ENCODE measurements at regions not wholly inside any gene's neighbourhood (a gene's known extent, or its start where the extent isn't known, plus 50 kb on each side); places are given as distances from the start of the nearest gene placed in this dataset.

GRCh38 chr2:199092419-199092818 is 365.3 kb downstream of the SATB2 start:
- ATAC-seq (no peak), DNase-seq (no peak)
- H3K4me3 ChIP-seq: no peak overlapping the region
- H3K36me3 ChIP-seq: no peaks in the 10 kb centered on the region
- no peak overlapping the region for H3K27ac ChIP-seq
- intact Hi-C loops (cut with DNase I; ENCODE audit: low total_unique reads): no loop called here
- in situ Hi-C loops (cut with MboI; ENCODE audit: low sequenced_read_pairs in 4 of 4): no loop called here
- TF ChIP-seq CTCF (IDR thresholded peaks at IDR 0.05 in 4 of 5, conservative IDR thresholded peaks at IDR 0.05 in 1 of 5): no peak
- TF ChIP-seq POLR2A (IDR thresholded peaks at IDR 0.05): no peak
- H3K9me3 ChIP-seq: no peaks in the 10 kb centered on the region
- H3K27me3 ChIP-seq: no peaks in the 10 kb centered on the region
- no peaks in the 10 kb centered on the region for H3K4me1 ChIP-seq

GRCh38 chr2:199085261-199085660 is 372.5 kb downstream of the SATB2 start:
- DNase-seq: no peak
- in situ Hi-C loops (cut with MboI; ENCODE audit: low sequenced_read_pairs in 4 of 4): no loop called here

GRCh38 chr2:199070322-199070949 is 387.3 kb downstream of the SATB2 start:
- ATAC-seq: no peak

More at GRCh38 chr2:199085261-199085660, 372.5 kb downstream of the SATB2 start:
- Histone ChIP-seq H3K27me3 (no peaks in the 10 kb centered on the region), H3K9me3 (no peaks in the 10 kb centered on the region), H3K4me1 (no peaks in the 10 kb centered on the region), H3K4me3 (no peak overlapping the region), H3K36me3 (no peaks in the 10 kb centered on the region), H3K27ac (no peak overlapping the region)
- TF ChIP-seq CTCF (IDR thresholded peaks at IDR 0.05 in 4 of 5, conservative IDR thresholded peaks at IDR 0.05 in 1 of 5): no peak
- no peak for TF ChIP-seq POLR2A (IDR thresholded peaks at IDR 0.05)
- no peak for ATAC-seq
- intact Hi-C loops (cut with DNase I; ENCODE audit: low total_unique reads): no loop called here

GRCh38 chr2:199064201-199064600 is 393.5 kb downstream of the SATB2 start:
- Histone ChIP-seq H3K9me3 (no peaks in the 10 kb centered on the region), H3K27ac (no peak overlapping the region), H3K4me1 (no peaks in the 10 kb centered on the region), H3K27me3 (no peaks in the 10 kb centered on the region), H3K4me3 (no peak overlapping the region), H3K36me3 (no peaks in the 10 kb centered on the region)
- TF ChIP-seq POLR2A (IDR thresholded peaks at IDR 0.05) (no peak), CTCF (IDR thresholded peaks at IDR 0.05 in 4 of 5, conservative IDR thresholded peaks at IDR 0.05 in 1 of 5) (no peak)
- ATAC-seq: no peak
- intact Hi-C loops (cut with DNase I; ENCODE audit: low total_unique reads) (no loop called here), in situ Hi-C loops (cut with MboI; ENCODE audit: low sequenced_read_pairs in 4 of 4) (no loop called here)
- DNase-seq: no peak

More at GRCh38 chr2:199070322-199070949, 387.3 kb downstream of the SATB2 start:
- no peak overlapping the region for H3K27ac ChIP-seq
- H3K4me1 ChIP-seq: no peaks in the 10 kb centered on the region
- H3K9me3 ChIP-seq: no peaks in the 10 kb centered on the region
- no peak overlapping the region for H3K4me3 ChIP-seq
- intact Hi-C loops (cut with DNase I; ENCODE audit: low total_unique reads) (no loop called here), in situ Hi-C loops (cut with MboI; ENCODE audit: low sequenced_read_pairs in 4 of 4) (no loop called here)
- no peaks in the 10 kb centered on the region for H3K27me3 ChIP-seq
- TF ChIP-seq CTCF (IDR thresholded peaks at IDR 0.05 in 4 of 5, conservative IDR thresholded peaks at IDR 0.05 in 1 of 5): no peak
- TF ChIP-seq POLR2A (IDR thresholded peaks at IDR 0.05): no peak
- no peak for DNase-seq
- H3K36me3 ChIP-seq: no peaks in the 10 kb centered on the region

GRCh38 chr2:199057936-199058335 is 399.8 kb downstream of the SATB2 start:
- no peak for ATAC-seq

More at GRCh38 chr2:199057936-199058335, 399.8 kb downstream of the SATB2 start:
- Histone ChIP-seq H3K4me1 (no peaks in the 10 kb centered on the region), H3K27ac (no peak overlapping the region), H3K27me3 (no peaks in the 10 kb centered on the region), H3K9me3 (no peaks in the 10 kb centered on the region), H3K4me3 (no peak overlapping the region), H3K36me3 (no peaks in the 10 kb centered on the region)
- no peak for TF ChIP-seq POLR2A (IDR thresholded peaks at IDR 0.05)
- TF ChIP-seq CTCF (IDR thresholded peaks at IDR 0.05 in 4 of 5, conservative IDR thresholded peaks at IDR 0.05 in 1 of 5): no peak
- intact Hi-C loops (cut with DNase I; ENCODE audit: low total_unique reads): no loop called here
- in situ Hi-C loops (cut with MboI; ENCODE audit: low sequenced_read_pairs in 4 of 4): no loop called here
- no peak for DNase-seq

All from gastrocnemius medialis (tissue), 4 donors.